Kidney (tissue), 13 donors: ENCODE measurements at regions not wholly inside any gene's neighbourhood (a gene's known extent, or its start where the extent isn't known, plus 50 kb on each side); places are given as distances from the start of the nearest gene placed in this dataset.

Experiments
- DNase-seq, 5 donors: peaks; one replicate each; pipeline ENCODE4 v3.0.0-alpha.2; 2013 to 2020
- FAIRE-seq: peaks from 2 replicates; lab custom pipeline; 2012; peaks lifted over from hg19 to GRCh38; lab: Jason Lieb, UNC
- H3K27ac ChIP-seq, 2 donors: one replicate each; pipeline ENCODE4 v1.7.0; 2013; ENCODE audit warnings: low read depth in 2 of 2, low read length in 2 of 2, inconsistent platforms in 1 of 2
- H3K27me3 ChIP-seq: one replicate; pipeline ENCODE4 v1.7.1; 2013; ENCODE audit warnings: low read length, inconsistent platforms; ENCODE audit not compliant: control insufficient read depth, insufficient read depth
- H3K36me3 ChIP-seq, 3 donors: one replicate each; pipeline versions ENCODE4 v1.7.0 to v1.7.1; 2013; ENCODE audit warnings: low read length in 3 of 3, control low read depth in 1 of 3, inconsistent platforms in 1 of 3; ENCODE audit not compliant: insufficient read depth in 3 of 3, control insufficient read depth in 2 of 3
- H3K4me1 ChIP-seq, 3 donors: one replicate each; pipeline versions ENCODE4 v1.7.0 to v1.7.1; 2013; ENCODE audit warnings: low read length in 3 of 3, inconsistent platforms in 1 of 3, low read depth in 1 of 3; ENCODE audit not compliant: control insufficient read depth in 2 of 3, insufficient read depth in 2 of 3
- H3K4me3 ChIP-seq, 3 donors: one replicate each; pipeline versions ENCODE4 v1.7.0 to v1.8.1; 2013; ENCODE audit warnings: low read length in 3 of 3, control low read depth in 1 of 3, inconsistent platforms in 1 of 3
- H3K9ac ChIP-seq, 3 donors: one replicate each; pipeline versions ENCODE4 v1.7.0 to v1.7.1; 2013; ENCODE audit warnings: low read length in 3 of 3, control low read depth in 1 of 3, inconsistent platforms in 1 of 3
- H3K9me3 ChIP-seq, 3 donors: one replicate each; pipeline versions ENCODE4 v1.7.0 to v1.7.1; 2013; ENCODE audit warnings: low read length in 3 of 3, control low read depth in 1 of 3, inconsistent platforms in 1 of 3; ENCODE audit not compliant: control insufficient read depth in 2 of 3, insufficient read depth in 1 of 3
- intact Hi-C: fragments of 100-400 bp; cut with DNase I; formaldehyde crosslinking; loops from one replicate; pipeline ENCODE4 v1.11.1; 2022
- TF ChIP-seq, protein P1 (sequence below): IDR thresholded peaks from 3 replicates; pipeline ENCODE4 v1.5.1; 2012; ENCODE audit warnings: mild to moderate bottlenecking, moderate library complexity, borderline replicate concordance; ENCODE audit not compliant: insufficient read depth; ENCODE audit errors: extremely low read depth
- donor health status: control.
- donor health status: control.
- donor health status: control.
- donor health status: control.
- donor health status: control.
- donor health status: DM: yes; HTN: yes; CAD: no.
- donor health status: Normal renal cell carcinoma (clear cell type).

DNA sequence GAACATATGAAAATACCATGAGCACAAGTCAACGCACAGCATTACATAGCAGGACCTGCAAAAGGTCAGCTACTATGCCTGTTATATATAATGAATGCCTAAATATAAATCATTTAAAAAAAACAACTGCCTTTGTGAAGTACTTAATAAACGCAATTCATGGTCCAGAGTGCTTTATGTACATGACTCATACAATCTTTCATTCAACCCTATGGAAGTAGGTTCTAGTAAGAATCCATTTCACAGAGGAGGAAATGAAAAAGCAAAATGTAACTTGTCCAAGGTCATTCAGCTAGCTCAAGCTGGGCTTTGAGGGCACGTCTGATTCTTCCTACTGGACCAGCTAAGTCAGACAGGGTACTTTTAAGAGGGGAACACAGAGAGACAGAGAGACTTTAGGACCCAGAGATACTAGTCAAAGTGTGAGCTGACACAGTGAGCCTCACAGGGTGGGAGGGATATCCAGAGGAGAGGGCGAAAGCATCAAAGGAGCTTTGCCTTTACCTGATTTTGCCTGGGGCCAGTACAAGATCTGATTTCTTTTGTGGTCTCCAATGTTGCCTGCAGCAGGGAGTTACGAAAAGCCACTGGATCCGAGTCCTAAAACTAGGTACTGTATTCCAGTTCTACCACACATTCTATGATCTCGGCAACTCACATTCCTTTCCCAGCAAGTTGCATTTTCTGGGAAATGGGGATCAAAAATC is 83.4 kb upstream of the ZFHX3 start:
- H3K9me3 ChIP-seq, result peaks cover 0 to 3% (median 0%) of the 10 kb centered on the region in 3 donors
- DNase-seq, result no peak
- H3K36me3 ChIP-seq, result no peaks in the 10 kb centered on the region
- no peak overlapping the region for H3K27ac ChIP-seq
- no peaks in the 10 kb centered on the region for H3K4me1 ChIP-seq
- TF ChIP-seq, protein P1, sequence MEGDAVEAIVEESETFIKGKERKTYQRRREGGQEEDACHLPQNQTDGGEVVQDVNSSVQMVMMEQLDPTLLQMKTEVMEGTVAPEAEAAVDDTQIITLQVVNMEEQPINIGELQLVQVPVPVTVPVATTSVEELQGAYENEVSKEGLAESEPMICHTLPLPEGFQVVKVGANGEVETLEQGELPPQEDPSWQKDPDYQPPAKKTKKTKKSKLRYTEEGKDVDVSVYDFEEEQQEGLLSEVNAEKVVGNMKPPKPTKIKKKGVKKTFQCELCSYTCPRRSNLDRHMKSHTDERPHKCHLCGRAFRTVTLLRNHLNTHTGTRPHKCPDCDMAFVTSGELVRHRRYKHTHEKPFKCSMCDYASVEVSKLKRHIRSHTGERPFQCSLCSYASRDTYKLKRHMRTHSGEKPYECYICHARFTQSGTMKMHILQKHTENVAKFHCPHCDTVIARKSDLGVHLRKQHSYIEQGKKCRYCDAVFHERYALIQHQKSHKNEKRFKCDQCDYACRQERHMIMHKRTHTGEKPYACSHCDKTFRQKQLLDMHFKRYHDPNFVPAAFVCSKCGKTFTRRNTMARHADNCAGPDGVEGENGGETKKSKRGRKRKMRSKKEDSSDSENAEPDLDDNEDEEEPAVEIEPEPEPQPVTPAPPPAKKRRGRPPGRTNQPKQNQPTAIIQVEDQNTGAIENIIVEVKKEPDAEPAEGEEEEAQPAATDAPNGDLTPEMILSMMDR, result no peak
- H3K4me3 ChIP-seq, result no peak overlapping the region
- no peak overlapping the region for H3K9ac ChIP-seq
- FAIRE-seq, result no peak
- intact Hi-C loops, result no loop called here
- no peaks in the 10 kb centered on the region for H3K27me3 ChIP-seq

DNA sequence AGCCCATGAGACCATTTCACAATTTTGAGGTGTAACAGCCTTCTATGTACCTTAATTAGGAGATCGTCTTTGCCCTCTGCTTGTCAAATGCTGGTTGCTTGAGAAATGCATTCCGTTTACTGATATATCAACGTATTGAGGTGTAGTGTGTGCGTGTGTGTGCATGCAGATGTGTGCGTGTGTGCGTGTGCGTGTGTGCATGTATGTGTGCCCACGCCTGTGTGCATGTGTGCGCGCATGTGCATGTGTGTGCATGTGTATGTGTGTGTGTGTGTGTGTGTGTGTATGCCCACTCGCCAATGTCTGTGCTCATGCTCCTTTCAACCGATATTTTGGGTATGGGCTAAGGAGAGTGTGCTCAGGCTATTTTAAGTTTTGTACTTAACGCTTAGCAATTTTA is 81.5 kb upstream of the ZFHX3 start:
- TF ChIP-seq, protein P1, result no peak
- Histone ChIP-seq H3K4me1 (no peaks in the 10 kb centered on the region), H3K9me3 (peaks cover 0 to 3% (median 0%) of the 10 kb centered on the region in 3 donors), H3K36me3 (no peaks in the 10 kb centered on the region), H3K9ac (no peak overlapping the region), H3K4me3 (no peak overlapping the region), H3K27me3 (no peaks in the 10 kb centered on the region), H3K27ac (no peak overlapping the region)
- intact Hi-C loops, result no loop called here
- FAIRE-seq (no peak), DNase-seq (no peak)

DNA sequence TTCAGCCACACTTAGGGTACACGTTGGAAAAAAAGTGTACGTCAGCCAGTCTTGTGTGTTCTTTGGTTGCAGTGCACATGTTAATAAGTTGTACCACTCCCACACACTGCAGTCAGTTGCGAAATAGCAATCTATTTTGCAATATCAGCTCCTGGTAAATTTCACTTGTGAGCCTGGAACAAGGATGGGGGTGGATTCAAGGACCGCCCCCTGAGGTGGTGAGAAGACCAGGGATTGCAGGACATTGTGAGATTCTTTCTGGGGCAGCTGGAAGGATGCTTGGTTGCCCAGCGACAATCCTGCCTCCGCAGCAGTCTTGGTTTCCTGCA is 78.6 kb upstream of the ZFHX3 start:
- Histone ChIP-seq H3K27ac (no peak overlapping the region), H3K9me3 (peaks cover 0 to 3% (median 0%) of the 10 kb centered on the region in 3 donors), H3K4me3 (no peak overlapping the region), H3K9ac (no peak overlapping the region), H3K4me1 (no peaks in the 10 kb centered on the region), H3K36me3 (no peaks in the 10 kb centered on the region), H3K27me3 (no peaks in the 10 kb centered on the region)
- FAIRE-seq (no peak), DNase-seq (no peak)
- TF ChIP-seq, protein P1, result no peak
- intact Hi-C loops, result no loop called here
